H1 (cell line): ENCODE measurements at regions not wholly inside any gene's neighbourhood (a gene's known extent, or its start where the extent isn't known, plus 50 kb on each side); places are given as distances from the start of the nearest gene placed in this dataset.

Source experiments
- CTCF ChIA-PET: fragments of 300-600 bp; sonication (Branson Sonifier 250); formaldehyde crosslinking; loops from one replicate; lab custom pipeline; 2021; ENCODE audit not compliant: partially characterized antibody; lab: Charles Lee
- POLR2A ChIA-PET: fragments of 300-600 bp; sonication (Branson Sonifier 250); formaldehyde crosslinking; loops from one replicate; lab custom pipeline; 2021; ENCODE audit warnings: inconsistent platforms; ENCODE audit not compliant: partially characterized antibody; lab: Charles Lee
- DNase-seq, 2 experiments: peaks; one replicate each; pipeline versions ENCODE4 v3.0.0 to v3.0.0-alpha.2; 2010 to 2022; ENCODE audit warnings: low spot score in 2 of 2, low read depth in 1 of 2, mixed read lengths in 1 of 2
- FAIRE-seq: peaks from 2 replicates; lab custom pipeline; 2011; peaks lifted over from hg19 to GRCh38; lab: Jason Lieb, UNC
- H2AFZ ChIP-seq: 2 replicates; pipeline ENCODE4 v1.8.1; 2012; ENCODE audit warnings: low read length, inconsistent platforms
- H2AK5ac ChIP-seq: 2 replicates; pipeline ENCODE4 v1.6.1; 2013; ENCODE audit warnings: low read depth, low read length
- H2BK120ac ChIP-seq: replicated peaks from 2 replicates; pipeline ENCODE3; 2013; ENCODE audit warnings: low read depth, low read length, inconsistent platforms
- H2BK12ac ChIP-seq: 2 replicates; pipeline ENCODE4 v1.6.1; 2013; ENCODE audit warnings: low read depth, low read length
- H2BK15ac ChIP-seq: 2 replicates; pipeline ENCODE4 v1.6.1; 2013; ENCODE audit warnings: low read length
- H2BK20ac ChIP-seq: 2 replicates; pipeline ENCODE4 v1.6.1; 2013; ENCODE audit warnings: low read length
- H2BK5ac ChIP-seq: 2 replicates; pipeline ENCODE4 v1.6.1; 2013; ENCODE audit warnings: low read depth, low read length
- H3K14ac ChIP-seq: 2 replicates; pipeline ENCODE4 v1.6.1; 2013; ENCODE audit warnings: inconsistent platforms; ENCODE audit not compliant: insufficient read length
- H3K18ac ChIP-seq: 2 replicates; pipeline ENCODE4 v1.6.1; 2013; ENCODE audit warnings: low read length; ENCODE audit errors: extremely low read depth
- H3K23ac ChIP-seq: 2 replicates; pipeline ENCODE4 v1.6.1; 2013; ENCODE audit warnings: inconsistent platforms; ENCODE audit not compliant: insufficient read length
- H3K23me2 ChIP-seq: 2 replicates; pipeline ENCODE4 v1.6.1; 2013; ENCODE audit warnings: low read depth, low read length
- H3K27ac ChIP-seq: 2 replicates; pipeline ENCODE4 v1.6.1; 2011; ENCODE audit warnings: low read depth, low read length, inconsistent platforms
- H3K27me3 ChIP-seq, 4 experiments: replicated peaks in 1 of 4; 1 replicate in 1 of 4; 2 replicates in 3 of 4; pipeline versions ENCODE4 v1.6.1 to v1.8.1; 2011 to 2013; ENCODE audit warnings: low read length in 3 of 4, mild to moderate bottlenecking in 3 of 4, inconsistent platforms in 2 of 4, mixed read lengths in 2 of 4, moderate library complexity in 1 of 4; ENCODE audit not compliant: control insufficient read depth in 3 of 4, insufficient read depth in 3 of 4; ENCODE audit errors: extremely low read depth in 1 of 4
- H3K36me3 ChIP-seq, 4 experiments: 2 replicates each; pipeline versions ENCODE4 v1.6.1 to v1.8.1; 2011 to 2013; ENCODE audit warnings: mild to moderate bottlenecking in 4 of 4, low read length in 3 of 4, moderate library complexity in 2 of 4, control low read depth in 1 of 4, inconsistent platforms in 1 of 4; ENCODE audit not compliant: insufficient read depth in 4 of 4, control insufficient read depth in 2 of 4
- H3K4ac ChIP-seq: replicated peaks from 2 replicates; pipeline ENCODE3; 2013; ENCODE audit warnings: low read length, low read depth, mixed read lengths, inconsistent platforms; ENCODE audit not compliant: insufficient read length
- H3K4me1 ChIP-seq, 4 experiments: replicated peaks in 1 of 4; 1 replicate in 1 of 4; 2 replicates in 3 of 4; pipeline versions ENCODE4 v1.6.1 to v1.8.1; 2011 to 2013; ENCODE audit warnings: low read length in 3 of 4, inconsistent platforms in 2 of 4, mixed read lengths in 1 of 4; ENCODE audit not compliant: insufficient read depth in 4 of 4, control insufficient read depth in 3 of 4
- H3K4me2 ChIP-seq, 2 experiments: 2 replicates each; pipeline versions ENCODE4 v1.6.1 to v1.8.1; 2011 to 2013; ENCODE audit warnings: low read depth in 2 of 2, low read length in 2 of 2, control low read depth in 1 of 2, inconsistent platforms in 1 of 2, mild to moderate bottlenecking in 1 of 2; ENCODE audit not compliant: insufficient read depth in 1 of 2
- H3K4me3 ChIP-seq, 4 experiments: fragments of 200-600, 300-600 bp in 1 of 4; sonication (generic), shearing (Covaris generic), sonication (Bioruptor Twin) in 1 of 4; 2 replicates each; pipeline versions ENCODE4 v1.5.1 to v1.8.1; 2011 to 2016; ENCODE audit warnings: low read length in 4 of 4, low read depth in 3 of 4, control low read depth in 2 of 4, inconsistent platforms in 2 of 4, mild to moderate bottlenecking in 2 of 4, mixed read lengths in 1 of 4, moderate library complexity in 1 of 4; ENCODE audit not compliant: insufficient read depth in 2 of 4; ENCODE audit errors: extremely low read depth in 1 of 4
- H3K56ac ChIP-seq: replicated peaks from 2 replicates; pipeline ENCODE3; 2013; ENCODE audit warnings: low read depth, mild to moderate bottlenecking, mixed read lengths, low read length, inconsistent platforms; ENCODE audit not compliant: insufficient read length
- H3K79me1 ChIP-seq: 2 replicates; pipeline ENCODE4 v1.6.1; 2013; ENCODE audit warnings: low read depth, low read length, control low read depth
- H3K79me2 ChIP-seq, 2 experiments: 2 replicates each; pipeline versions ENCODE4 v1.6.1 to v1.8.1; 2012 to 2013; ENCODE audit warnings: low read length in 2 of 2, mild to moderate bottlenecking in 2 of 2, inconsistent platforms in 1 of 2; ENCODE audit not compliant: insufficient read depth in 2 of 2, control insufficient read depth in 1 of 2
- H3K9ac ChIP-seq, 4 experiments: replicated peaks in 1 of 4; 1 replicate in 1 of 4; 2 replicates in 3 of 4; pipeline versions ENCODE4 v1.6.1 to v1.8.1; 2011 to 2013; ENCODE audit warnings: low read depth in 3 of 4, low read length in 3 of 4, control low read depth in 2 of 4, mild to moderate bottlenecking in 2 of 4, moderate library complexity in 2 of 4, inconsistent platforms in 1 of 4; ENCODE audit errors: extremely low read depth in 1 of 4
- H3K9me3 ChIP-seq, 2 experiments: 2 replicates each; pipeline versions ENCODE4 v1.6.1 to v1.8.1; 2012 to 2013; ENCODE audit warnings: mild to moderate bottlenecking in 2 of 2, moderate library complexity in 2 of 2, control low read depth in 1 of 2, inconsistent platforms in 1 of 2, low read depth in 1 of 2, low read length in 1 of 2, mixed read lengths in 1 of 2; ENCODE audit not compliant: insufficient read depth in 2 of 2
- H4K20me1 ChIP-seq, 2 experiments: replicated peaks in 1 of 2; 2 replicates each; pipeline versions ENCODE3 to v1.8.1; 2011 to 2013; ENCODE audit warnings: inconsistent platforms in 2 of 2, low read length in 2 of 2, mild to moderate bottlenecking in 1 of 2; ENCODE audit not compliant: insufficient read depth in 2 of 2, control insufficient read depth in 1 of 2
- H4K5ac ChIP-seq: 2 replicates; pipeline ENCODE4 v1.6.1; 2013; ENCODE audit warnings: low read length, low read depth, mixed read lengths, inconsistent platforms; ENCODE audit not compliant: insufficient read length
- H4K8ac ChIP-seq: 2 replicates; pipeline ENCODE4 v1.8.0; 2013; ENCODE audit warnings: mild to moderate bottlenecking, moderate library complexity, low read length, inconsistent platforms; ENCODE audit not compliant: insufficient read depth; ENCODE audit errors: extremely low read depth
- H4K91ac ChIP-seq: replicated peaks from 2 replicates; pipeline ENCODE3; 2013; ENCODE audit warnings: low read length, mixed read lengths, inconsistent platforms; ENCODE audit not compliant: insufficient read length
- CEBPB ChIP-seq: IDR thresholded peaks from 2 replicates; pipeline ENCODE4 v1.6.1; 2012; ENCODE audit warnings: low read depth, low read length
- CHD2 ChIP-seq: IDR thresholded peaks from 2 replicates; pipeline ENCODE4 v1.6.1; 2012; ENCODE audit warnings: low read length, improper control_type of control experiment
- GABPA ChIP-seq: IDR thresholded peaks from 2 replicates; pipeline ENCODE4 v1.6.1; 2011; ENCODE audit warnings: mild to moderate bottlenecking, low read length, moderate library complexity, borderline replicate concordance; ENCODE audit not compliant: insufficient read depth
- NRF1 ChIP-seq: IDR thresholded peaks from 2 replicates; pipeline ENCODE4 v1.6.1; 2011; ENCODE audit warnings: mild to moderate bottlenecking, low read depth, low read length, improper control_type of control experiment
- WGBS, 2 experiments: shearing (Covaris generic) in 1 of 2; methylation state at CpG; one replicate each; pipeline versions ENCODE4 v1.1.6 to v1.1.7; 2013 to 2015; ENCODE audit warnings: low lambda C conversion rate in 2 of 2, mixed read lengths in 2 of 2, inconsistent platforms in 1 of 2, low coverage in 1 of 2, missing lambda C conversion rate in 1 of 2; ENCODE audit not compliant: insufficient replicate concordance in 2 of 2, insufficient coverage in 1 of 2, insufficient read length in 1 of 2; ENCODE audit errors: extremely low coverage in 1 of 2, missing lambda C conversion rate in 1 of 2; 5-methylcytosine and 5-hydroxymethylcytosine counted together

- CTCF ChIA-PET = interaction anchor here (1.0 to 1.6 kb wide), 2 partner anchors 11 to 144 kb away, joined by 3 to 4 read pairs; no protein-coding TSS in a partner anchor
- Histone ChIP-seq H3K4me1 (peaks cover 0 to 3% (median 0%) of the 10 kb centered on the region in 4 experiments; a peak in 1 of 7 replicates), H2AK5ac (no peak overlapping the region; the same call in 1 of the 2 replicates), H2BK12ac (peak overlapping the region; percentile 87; the same call in 1 of the 2 replicates), H3K9ac (no peak overlapping the region), H2AFZ (no peak overlapping the region), H3K23ac (no peak overlapping the region), H3K18ac (no peak overlapping the region), H4K5ac (no peak overlapping the region), H3K4ac (no peak overlapping the region), H3K27ac (0 out of 2 replicates have a peak overlapping the region, but pooled peaks have one; percentile 40), H4K91ac (no peak overlapping the region), H4K8ac (no peak overlapping the region), H4K20me1 (no peaks in the 10 kb centered on the region), H3K23me2 (no peaks in the 10 kb centered on the region), H3K36me3 (no peaks in the 10 kb centered on the region), H2BK120ac (no peak overlapping the region), H3K4me3 (no peak overlapping the region), H3K56ac (no peak overlapping the region), H3K9me3 (peaks cover 12 to 16% of the 10 kb centered on the region in 2 experiments), H3K79me1 (no peaks in the 10 kb centered on the region), H3K79me2 (no peaks in the 10 kb centered on the region), H3K14ac (no peak overlapping the region), H2BK15ac (no peak overlapping the region; the same call in 1 of the 2 replicates), H2BK5ac (no peak overlapping the region), H2BK20ac (no peak overlapping the region), H3K4me2 (no peak overlapping the region), H3K27me3 (no peaks in the 10 kb centered on the region)
- TF ChIP-seq CEBPB = no peak
- no peak for TF ChIP-seq CHD2
- no peak for TF ChIP-seq NRF1
- TF ChIP-seq GABPA = no peak
- DNase-seq = no peak
- FAIRE-seq = no peak
- WGBS, 2 experiments = 88% methylated on average over 10 of the region's 10 CpGs; no CpG with 5 or more reads in 1 of the 2 experiments
- POLR2A ChIA-PET = no interaction called here
Observed at GRCh38 chr20:48153103-48153502, 367.8 kb upstream of the SULF2 start.
